Inflammatory macrophage treated with lipopolysaccharide for 1 hour (primary cell): ENCODE measurements at regions not wholly inside any gene's neighbourhood (a gene's known extent, or its start where the extent isn't known, plus 50 kb on each side); places are given as distances from the start of the nearest gene placed in this dataset.
A peak's percentile ranks its signal among the peaks of the same experiment; 100 is the strongest.

Source experiments
- DNase-seq, 2 donors: peaks; one replicate each; pipeline ENCODE4 v3.0.0-alpha.2; 2020 to 2022

DNA sequence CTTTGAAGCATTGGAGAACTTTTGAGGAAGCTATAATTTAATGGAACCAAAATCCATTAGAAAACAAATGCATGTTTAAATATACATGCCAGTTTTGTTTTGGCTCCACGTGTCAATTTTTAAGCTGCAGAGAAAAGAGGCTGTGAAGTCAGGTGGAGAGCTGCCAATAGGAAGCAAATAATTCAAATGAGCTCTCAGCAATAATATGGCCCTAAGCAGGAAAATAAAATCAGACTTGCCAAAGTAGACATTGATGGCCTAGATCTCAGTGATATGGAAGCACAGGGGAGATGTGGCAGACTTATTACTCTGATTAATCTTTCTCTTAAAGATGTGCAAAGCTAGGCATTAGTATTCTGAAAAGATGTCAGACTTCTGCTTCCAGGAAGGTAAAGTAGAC lies 769.8 kb upstream of the NDST4 start:
- DNase-seq: no peak

- no peak for DNase-seq
These were observed 759.6 kb upstream of the NDST4 start for GRCh38 chr4:115873048-115873447.

DNA sequence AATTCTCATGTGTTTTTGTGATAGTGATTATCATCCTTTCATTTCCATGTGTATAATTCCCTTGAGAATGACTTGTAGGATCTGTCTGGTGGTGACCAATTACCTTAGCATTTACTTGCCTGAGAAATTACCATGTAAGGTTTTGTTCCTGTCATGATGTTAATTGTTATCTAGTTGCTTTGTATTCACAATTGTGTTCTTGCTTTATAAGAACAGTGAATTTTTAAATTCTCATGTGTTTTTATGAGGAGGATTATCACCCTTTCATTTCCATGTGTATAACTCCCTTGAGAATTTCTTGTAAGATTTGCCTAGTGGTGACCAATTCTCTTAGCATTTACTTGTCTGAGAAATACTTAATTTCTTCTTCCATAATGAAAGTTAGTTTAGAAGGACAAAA lies 758.2 kb upstream of the NDST4 start:
- DNase-seq: no peak

- no peak for DNase-seq
These were observed 753.0 kb upstream of the NDST4 start for GRCh38 chr4:115866364-115866896.

DNA sequence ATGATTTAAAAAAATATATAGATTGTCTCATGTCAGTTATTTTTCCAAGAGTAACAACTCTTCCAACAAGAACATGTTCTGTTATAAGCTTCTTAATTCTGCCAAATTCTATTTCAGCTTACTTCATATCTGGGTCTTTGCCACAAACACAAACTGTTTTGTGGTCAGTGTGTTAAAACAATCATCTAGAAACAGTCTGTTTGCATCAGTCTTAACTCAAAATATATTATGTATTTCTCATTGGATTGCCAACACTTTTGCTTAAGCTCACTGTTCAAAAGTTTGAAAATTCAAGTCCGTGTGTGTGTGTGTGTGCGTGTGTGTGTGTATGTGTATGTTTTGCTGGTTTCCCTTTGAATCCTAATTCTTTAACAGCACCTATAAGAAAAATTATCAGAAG lies 752.3 kb upstream of the NDST4 start:
- no peak for DNase-seq

DNA sequence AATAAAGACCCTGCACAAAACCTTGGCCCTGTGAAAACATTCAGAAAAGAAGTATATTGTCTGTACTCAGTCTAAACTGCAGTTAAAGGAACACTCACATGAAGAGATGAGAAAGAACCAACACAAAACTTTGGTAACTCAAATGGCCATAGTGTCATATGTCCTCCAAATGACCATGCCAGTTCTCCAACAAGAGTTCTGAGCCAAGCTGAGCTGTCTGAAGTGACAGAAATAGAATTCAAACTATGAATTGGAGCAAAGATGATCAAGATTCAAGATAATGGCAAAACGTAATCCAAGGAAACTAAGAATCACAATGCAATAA lies 739.3 kb upstream of the NDST4 start:
- DNase-seq: no peak

GRCh38 chr4:115851918-115852766 lies 738.7 kb upstream of the NDST4 start:
- peak; percentile 3 to 55 for DNase-seq

GRCh38 chr4:115850799-115851509 lies 737.5 kb upstream of the NDST4 start:
- DNase-seq: no peak

- no peak for DNase-seq
These were observed 730.8 kb upstream of the NDST4 start for GRCh38 chr4:115844180-115844579.

- DNase-seq: no peak
These were observed 728.5 kb upstream of the NDST4 start for GRCh38 chr4:115841871-115842270.

GRCh38 chr4:115834441-115834840 lies 721.0 kb upstream of the NDST4 start:
- DNase-seq: no peak

DNA sequence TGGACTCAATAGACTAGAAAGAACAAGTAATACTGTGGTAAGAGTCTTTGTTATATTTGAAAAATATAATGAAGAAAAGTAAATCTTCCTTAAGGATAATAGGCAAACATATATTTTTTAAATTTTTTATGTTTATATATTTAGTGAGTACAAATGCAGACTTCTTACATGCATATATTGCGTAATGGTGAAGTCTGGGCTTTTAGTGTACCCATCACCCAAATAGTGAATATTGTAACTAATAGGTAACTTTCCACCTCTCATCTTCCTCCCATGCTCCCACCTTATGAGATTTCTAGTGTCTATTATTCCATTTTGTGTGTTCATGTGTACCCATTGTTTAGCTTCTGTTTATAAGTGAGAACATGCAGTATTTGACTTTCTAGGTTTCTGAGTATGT lies 711.2 kb upstream of the NDST4 start:
- DNase-seq: no peak

DNA sequence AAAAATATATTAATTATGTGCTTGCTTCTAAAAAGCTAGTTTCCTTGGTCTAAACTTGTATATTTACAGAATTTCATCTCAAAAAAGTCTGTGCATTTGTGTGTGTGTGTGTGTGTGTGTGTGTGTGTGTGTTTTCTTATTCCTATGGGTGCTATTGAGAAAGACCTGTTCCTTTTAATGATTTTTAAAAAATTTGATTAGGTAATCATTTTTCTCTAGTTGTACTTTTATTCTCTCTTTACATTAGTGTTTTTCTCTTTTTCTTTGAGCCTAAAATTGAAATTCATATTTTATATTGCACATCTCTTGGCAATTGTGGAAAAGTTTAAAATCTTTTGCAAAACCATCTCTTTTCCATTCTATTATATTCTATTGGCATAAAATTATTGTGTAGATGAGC lies 690.4 kb upstream of the NDST4 start:
- no peak for DNase-seq

DNA sequence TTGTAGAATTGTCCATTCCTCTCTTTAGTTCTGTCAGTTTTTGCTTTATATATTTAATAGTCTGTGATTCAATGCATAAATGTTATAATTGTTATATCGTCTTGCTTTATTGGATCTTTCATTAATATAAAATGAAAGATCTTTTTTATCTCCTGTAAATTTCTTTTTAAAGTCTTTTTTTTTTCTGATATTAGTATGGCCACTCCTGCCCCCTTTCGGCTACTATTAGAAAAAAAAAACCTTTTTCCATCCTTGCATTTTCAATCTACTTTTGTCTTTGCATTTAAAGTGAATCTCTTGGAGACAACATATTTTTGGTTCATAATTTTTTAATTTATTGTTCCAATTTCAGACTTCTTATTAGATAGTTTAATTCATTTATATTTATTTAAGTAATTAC lies 677.4 kb upstream of the NDST4 start:
- DNase-seq: no peak

GRCh38 chr4:115781528-115782146 lies 668.2 kb upstream of the NDST4 start:
- peak; percentile 42 to 60 for DNase-seq

DNA sequence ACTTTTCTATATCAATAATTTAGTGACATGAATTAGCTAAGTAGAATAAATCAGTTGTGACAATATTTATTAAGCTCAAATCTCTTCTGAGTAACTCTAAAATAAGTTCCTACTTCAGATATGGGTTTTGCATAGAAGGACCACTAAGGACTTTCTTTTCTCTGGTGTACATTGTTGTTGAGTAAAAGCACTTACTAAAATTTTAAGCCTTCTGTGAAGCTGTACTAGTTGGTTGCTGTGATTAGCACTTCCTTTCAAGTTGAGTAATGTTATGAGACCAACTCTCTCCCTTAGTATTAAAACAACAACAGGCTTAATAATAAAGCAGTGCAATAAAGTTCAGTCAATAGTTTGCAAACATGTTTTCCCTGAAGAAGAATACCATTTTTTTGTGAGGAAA lies 667.4 kb upstream of the NDST4 start:
- DNase-seq: no peak

DNA sequence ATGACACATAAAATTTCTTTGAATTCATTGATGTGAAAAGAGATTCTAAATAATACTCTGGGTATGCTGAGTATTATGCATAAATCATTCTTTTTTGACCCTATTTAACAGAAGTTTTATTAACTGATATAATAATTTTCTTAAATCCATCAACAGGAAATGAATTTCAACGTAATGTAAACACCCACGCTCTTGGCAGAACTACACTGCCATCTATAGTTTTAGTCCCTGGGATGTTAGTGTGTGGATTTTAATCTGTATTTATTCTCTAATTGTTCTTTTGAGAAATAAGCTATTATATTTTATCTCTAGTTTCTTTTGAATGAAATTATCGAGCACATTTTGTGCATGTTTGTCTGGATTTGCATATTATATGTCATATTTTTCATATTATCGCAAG lies 666.8 kb upstream of the NDST4 start:
- DNase-seq: no peak

DNA sequence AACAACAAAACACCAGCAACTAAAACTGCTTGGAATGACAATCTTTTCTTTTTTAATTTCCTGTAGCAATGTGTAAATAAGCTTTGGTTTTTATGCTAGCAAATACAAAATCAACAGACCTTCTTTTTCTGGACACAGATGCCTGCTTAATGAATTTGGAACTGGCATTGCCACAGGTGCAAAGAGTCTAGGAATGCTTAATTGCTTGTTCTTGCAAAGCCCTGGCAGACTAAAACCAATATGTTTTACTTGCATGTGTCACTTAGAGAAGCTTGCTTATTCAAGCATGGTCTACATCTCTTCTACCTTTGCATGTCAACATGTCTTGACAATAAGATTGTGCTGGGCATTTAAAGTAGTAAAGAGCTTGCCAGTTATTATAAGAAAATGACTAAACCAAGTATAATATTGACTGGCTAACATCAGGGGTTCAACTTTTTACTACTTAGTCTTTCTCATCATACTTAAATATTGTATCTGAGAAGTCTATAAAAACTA lies 656.7 kb upstream of the NDST4 start:
- no peak for DNase-seq

DNA sequence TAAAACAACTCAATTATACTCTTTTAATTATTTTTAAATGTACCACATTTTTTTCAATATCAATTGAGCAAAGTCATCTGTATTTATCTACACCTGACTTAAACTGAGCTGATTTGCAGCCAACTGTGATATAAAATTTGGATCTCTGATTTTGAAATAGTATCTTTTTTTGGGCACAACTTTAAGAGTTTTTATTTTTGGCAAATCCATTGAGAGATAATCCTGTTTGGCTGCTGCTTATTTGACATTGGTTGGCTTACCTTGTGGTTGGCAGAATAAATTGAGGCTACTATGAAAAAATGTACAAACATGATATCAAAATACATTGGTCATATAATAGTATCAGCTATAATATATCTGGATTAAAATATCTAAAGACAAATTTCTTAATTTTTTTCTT lies 656.0 kb upstream of the NDST4 start:
- DNase-seq: no peak

DNA sequence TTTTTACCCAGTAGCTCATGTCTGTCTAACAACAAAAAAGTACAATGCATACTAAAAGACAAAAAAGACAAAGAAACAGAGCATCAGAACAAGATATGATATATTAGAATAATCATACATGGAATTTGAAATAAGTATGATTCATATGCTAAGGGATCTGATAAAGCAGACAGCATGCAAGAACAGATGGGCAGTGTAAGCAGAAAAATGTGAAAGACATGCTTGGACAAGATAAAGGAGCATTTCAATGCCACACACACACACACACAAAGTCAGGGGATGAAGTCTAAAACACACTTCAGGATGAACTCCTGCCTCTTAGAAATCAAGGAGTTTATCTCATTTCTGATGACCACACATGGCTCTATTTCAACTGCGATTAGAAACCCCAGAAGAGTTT lies 649.6 kb upstream of the NDST4 start:
- DNase-seq: no peak

DNA sequence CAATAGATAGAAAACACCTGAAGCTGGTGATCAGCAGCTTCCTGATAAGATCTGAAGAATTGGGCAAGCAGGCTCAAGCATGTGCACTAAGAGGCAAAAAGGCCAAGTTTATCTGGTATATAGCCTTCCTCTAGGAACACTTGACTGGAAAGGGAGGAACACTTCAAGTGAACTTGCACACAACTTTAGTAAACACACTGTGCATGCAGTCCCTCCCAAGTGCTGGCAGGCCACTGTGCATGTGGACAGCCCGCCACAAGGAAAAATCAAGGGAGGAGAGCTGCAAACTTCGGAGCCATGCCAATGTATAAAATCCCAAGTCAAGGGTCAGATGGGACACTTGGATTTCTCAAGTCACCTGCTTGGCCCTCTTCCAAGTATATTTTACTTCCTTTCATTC lies 645.8 kb upstream of the NDST4 start:
- no peak for DNase-seq

DNA sequence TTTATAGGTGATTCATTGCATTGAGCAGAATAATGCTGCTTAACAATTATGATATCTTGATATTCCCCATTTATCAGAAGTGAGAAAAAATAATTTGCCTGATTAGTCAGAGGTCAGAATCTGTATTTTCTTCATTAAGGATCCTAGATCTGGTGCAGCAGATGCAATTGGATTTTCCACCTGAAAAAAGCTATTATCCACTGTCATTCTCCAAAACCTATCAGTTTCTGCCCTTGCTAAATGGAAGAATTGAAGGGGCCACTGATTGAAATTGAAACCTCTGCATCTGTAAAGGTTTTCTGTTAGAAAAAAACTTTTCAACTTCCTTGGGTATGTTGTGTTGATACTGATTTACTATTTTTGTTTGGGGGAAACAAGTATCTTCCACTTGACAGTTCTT lies 636.0 kb upstream of the NDST4 start:
- DNase-seq: no peak

DNA sequence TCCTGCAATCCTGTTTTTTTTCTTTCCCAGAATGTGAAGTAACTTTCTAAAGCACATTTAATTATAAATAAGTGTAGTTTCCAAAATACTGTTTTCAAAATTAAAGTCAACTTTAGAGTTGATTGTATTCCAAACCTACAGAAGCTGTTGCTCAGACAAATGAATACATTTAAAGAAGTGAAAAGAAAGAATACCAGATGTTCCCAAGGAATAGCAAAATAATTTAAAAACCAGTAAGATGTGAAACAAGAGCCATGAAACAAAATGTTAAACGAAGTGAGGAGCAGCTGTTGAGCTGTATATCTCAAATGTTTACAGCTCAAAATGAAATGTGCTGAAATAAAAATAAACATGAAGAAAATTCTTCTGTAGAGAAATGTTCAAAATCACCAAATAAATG lies 627.4 kb upstream of the NDST4 start:
- DNase-seq: no peak

DNA sequence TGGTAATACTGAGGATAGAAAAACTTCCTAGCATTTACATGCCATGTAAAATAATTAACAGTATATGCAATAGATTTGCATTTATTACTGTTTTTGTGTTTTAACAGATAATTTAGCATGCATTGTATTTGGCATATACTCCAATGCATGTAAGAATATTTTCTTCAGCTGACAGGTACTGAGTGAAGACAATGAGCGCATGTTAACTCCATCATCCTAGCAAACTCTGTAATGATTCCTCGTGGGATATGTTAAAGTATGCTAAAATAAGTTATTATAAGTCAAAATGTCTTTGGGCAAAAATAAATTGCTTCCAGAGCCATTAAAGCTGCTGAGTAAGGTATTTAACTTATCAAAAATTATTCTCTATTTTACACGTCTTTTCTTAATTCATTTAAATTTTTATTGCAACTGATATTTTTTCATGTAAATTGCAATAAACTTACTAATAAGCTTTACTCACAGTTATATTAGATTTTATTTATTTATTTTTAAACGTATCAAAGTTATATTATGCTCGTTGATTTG lies 616.4 kb upstream of the NDST4 start:
- DNase-seq: no peak
